ENCODE measurements at regions not wholly inside any gene's neighbourhood (a gene's known extent, or its start where the extent isn't known, plus 50 kb on each side); places are given as distances from the start of the nearest gene placed in this dataset.

GRCh38 chrX:76014321-76014720 lies 158.5 kb upstream of the PBDC1 start:
- intact Hi-C loops (cut with micrococcal nuclease) = no loop called here
- H3K27me3 Mint-ChIP-seq (ENCODE audit: low read depth) = peaks cover 3% of the 10 kb centered on the region
- no peaks in the 10 kb centered on the region for H3K36me3 Mint-ChIP-seq (ENCODE audit: low read depth)
- no peak overlapping the region for H3K27ac Mint-ChIP-seq
- H3K9me3 Mint-ChIP-seq = no peaks in the 10 kb centered on the region
- no peak for DNase-seq
- no peak overlapping the region for H3K4me3 Mint-ChIP-seq
- no peaks in the 10 kb centered on the region for H3K4me1 Mint-ChIP-seq (ENCODE audit: low read depth)
- CTCF ChIA-PET = no interaction called here

DNA sequence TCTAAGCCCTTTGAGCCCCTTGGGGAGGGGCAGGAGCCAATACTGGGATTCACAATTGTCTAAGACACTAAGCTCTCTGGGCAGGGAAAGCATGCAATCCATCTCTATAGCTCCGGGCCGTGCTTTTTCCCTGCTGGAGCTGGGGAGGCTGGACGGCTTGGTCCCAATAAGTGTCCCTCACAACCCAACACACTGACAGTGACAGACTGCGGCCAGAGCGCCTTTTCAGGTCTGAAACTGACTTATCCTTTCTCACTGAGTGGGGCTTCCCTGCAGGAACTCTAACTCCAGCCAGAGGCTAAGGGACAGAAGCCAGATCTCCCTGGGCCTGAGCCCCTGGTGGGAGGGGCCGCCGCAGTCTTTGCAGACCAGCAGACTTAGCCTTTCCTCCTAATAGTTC lies 146.6 kb upstream of the PBDC1 start:
- Mint-ChIP-seq H3K27me3 (ENCODE audit: low read depth) (no peaks in the 10 kb centered on the region), H3K4me1 (ENCODE audit: low read depth) (no peaks in the 10 kb centered on the region), H3K36me3 (ENCODE audit: low read depth) (no peaks in the 10 kb centered on the region), H3K9me3 (no peaks in the 10 kb centered on the region), H3K27ac (no peak overlapping the region), H3K4me3 (no peak overlapping the region)
- CTCF ChIA-PET = no interaction called here
- intact Hi-C loops (cut with micrococcal nuclease) = no loop called here
- DNase-seq = no peak

DNA sequence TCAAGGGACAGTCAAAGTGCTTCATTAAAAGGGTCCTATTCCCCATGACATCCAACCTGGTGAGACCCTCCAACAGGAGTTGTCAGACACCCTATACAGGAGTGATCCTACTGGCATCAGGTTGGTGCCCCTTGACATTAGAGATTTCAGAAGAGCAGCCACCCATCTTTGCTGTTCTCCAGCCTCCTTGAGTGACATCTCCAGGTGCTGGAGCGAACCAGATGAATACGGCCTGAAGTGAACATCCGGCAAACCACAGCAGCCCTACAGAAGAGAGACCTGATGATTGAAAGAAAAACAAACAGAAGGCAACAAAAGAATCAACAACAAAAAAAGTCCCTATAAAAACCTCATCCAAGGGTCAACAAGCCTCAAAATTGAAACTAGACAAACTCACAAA lies 146.1 kb upstream of the PBDC1 start:
- no peaks in the 10 kb centered on the region for H3K36me3 Mint-ChIP-seq (ENCODE audit: low read depth)
- no peaks in the 10 kb centered on the region for H3K4me1 Mint-ChIP-seq (ENCODE audit: low read depth)
- CTCF ChIA-PET = no interaction called here
- H3K4me3 Mint-ChIP-seq = no peak overlapping the region
- no peaks in the 10 kb centered on the region for H3K9me3 Mint-ChIP-seq
- intact Hi-C loops (cut with micrococcal nuclease) = no loop called here
- no peaks in the 10 kb centered on the region for H3K27me3 Mint-ChIP-seq (ENCODE audit: low read depth)
- H3K27ac Mint-ChIP-seq = no peak overlapping the region
- DNase-seq = no peak

GRCh38 chrX:76029385-76029784 lies 143.5 kb upstream of the PBDC1 start:
- H3K9me3 Mint-ChIP-seq = no peaks in the 10 kb centered on the region
- no peaks in the 10 kb centered on the region for H3K27me3 Mint-ChIP-seq (ENCODE audit: low read depth)
- intact Hi-C loops (cut with micrococcal nuclease) = no loop called here
- CTCF ChIA-PET = no interaction called here
- H3K36me3 Mint-ChIP-seq (ENCODE audit: low read depth) = no peaks in the 10 kb centered on the region
- DNase-seq = no peak
- no peak overlapping the region for H3K27ac Mint-ChIP-seq
- no peaks in the 10 kb centered on the region for H3K4me1 Mint-ChIP-seq (ENCODE audit: low read depth)
- H3K4me3 Mint-ChIP-seq = no peak overlapping the region

GRCh38 chrX:76064825-76065224 lies 108.0 kb upstream of the PBDC1 start:
- DNase-seq = no peak
- Mint-ChIP-seq H3K36me3 (ENCODE audit: low read depth) (no peaks in the 10 kb centered on the region), H3K27me3 (ENCODE audit: low read depth) (peaks cover 2% of the 10 kb centered on the region), H3K27ac (no peak overlapping the region), H3K4me1 (ENCODE audit: low read depth) (peaks cover 4% of the 10 kb centered on the region), H3K4me3 (no peak overlapping the region), H3K9me3 (peaks cover 2% of the 10 kb centered on the region)
- intact Hi-C loops (cut with micrococcal nuclease) = no loop called here
- CTCF ChIA-PET = no interaction called here

DNA sequence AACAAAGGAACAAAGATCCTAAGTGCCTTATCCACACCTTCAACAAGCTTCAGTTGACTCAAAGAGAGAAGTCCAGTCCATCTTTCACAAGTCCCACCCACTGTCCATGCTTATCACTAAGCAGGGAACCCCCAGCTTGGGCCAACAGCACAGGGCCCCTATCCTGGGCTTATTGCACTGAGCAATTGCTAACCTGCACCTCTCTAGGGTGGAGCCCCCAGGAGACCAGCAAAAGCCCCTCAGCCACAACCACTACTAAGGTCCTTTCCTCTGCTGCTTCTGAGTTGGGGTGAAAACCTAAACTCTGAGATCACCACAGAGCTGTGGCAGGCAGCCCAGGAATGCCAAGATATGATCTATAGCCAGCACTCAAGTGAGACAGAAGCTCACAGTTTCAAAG lies 96.7 kb upstream of the PBDC1 start:
- Mint-ChIP-seq H3K4me1 (ENCODE audit: low read depth) (no peaks in the 10 kb centered on the region), H3K9me3 (no peaks in the 10 kb centered on the region), H3K36me3 (ENCODE audit: low read depth) (no peaks in the 10 kb centered on the region), H3K27me3 (ENCODE audit: low read depth) (no peaks in the 10 kb centered on the region), H3K4me3 (no peak overlapping the region), H3K27ac (no peak overlapping the region)
- CTCF ChIA-PET = interaction anchor here (1.1 kb wide), 1 partner anchor 10 kb away, joined by 3 read pairs; no protein-coding TSS in a partner anchor
- intact Hi-C loops (cut with micrococcal nuclease) = no loop called here
- no peak for DNase-seq

DNA sequence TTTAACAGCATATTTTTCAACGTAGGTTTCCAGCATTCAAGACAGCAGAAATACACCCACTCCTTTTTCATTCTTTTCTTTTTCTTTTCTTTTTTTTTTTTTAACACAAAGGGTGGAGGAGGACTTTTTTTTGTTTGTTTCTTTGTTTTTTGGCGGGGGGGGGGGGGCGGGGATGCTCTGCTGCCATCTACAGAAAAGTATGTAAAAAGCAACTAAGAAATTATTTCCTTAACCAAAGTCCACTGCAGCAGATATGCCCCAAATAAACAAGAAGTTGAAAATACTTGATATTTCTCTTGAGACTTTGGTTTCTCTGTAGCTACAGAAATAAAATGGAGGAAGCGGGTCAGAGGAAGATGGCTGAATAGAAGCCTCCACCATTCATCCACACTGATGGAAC lies 63.2 kb upstream of the PBDC1 start:
- no peak overlapping the region for H3K27ac Mint-ChIP-seq
- CTCF ChIA-PET = no interaction called here
- H3K36me3 Mint-ChIP-seq (ENCODE audit: low read depth) = no peaks in the 10 kb centered on the region
- H3K9me3 Mint-ChIP-seq = no peaks in the 10 kb centered on the region
- no peaks in the 10 kb centered on the region for H3K27me3 Mint-ChIP-seq (ENCODE audit: low read depth)
- H3K4me1 Mint-ChIP-seq (ENCODE audit: low read depth) = no peaks in the 10 kb centered on the region
- no peak overlapping the region for H3K4me3 Mint-ChIP-seq
- no peak for DNase-seq
- intact Hi-C loops (cut with micrococcal nuclease) = no loop called here
